ENCODE measurements at regions not wholly inside any gene's neighbourhood (a gene's known extent, or its start where the extent isn't known, plus 50 kb on each side); places are given as distances from the start of the nearest gene placed in this dataset.

GRCh38 chr7:52074912-52075311 lies 758.3 kb upstream of the COBL start:
- H3K4me3 Mint-ChIP-seq (ENCODE audit: low read depth) = no peak overlapping the region
- no peaks in the 10 kb centered on the region for H3K4me1 Mint-ChIP-seq (ENCODE audit: low read depth)
- no peak for DNase-seq (ENCODE audit: low spot score)
- no peaks in the 10 kb centered on the region for H3K27me3 Mint-ChIP-seq (ENCODE audit: low read depth)
- no peak overlapping the region for H3K27ac Mint-ChIP-seq
- intact Hi-C loops (cut with micrococcal nuclease) = no loop called here
- H3K9me3 Mint-ChIP-seq = peaks cover 52% of the 10 kb centered on the region
- H3K36me3 Mint-ChIP-seq (ENCODE audit: low read depth) = no peaks in the 10 kb centered on the region

GRCh38 chr7:52074071-52074470 lies 757.5 kb upstream of the COBL start:
- Mint-ChIP-seq H3K36me3 (ENCODE audit: low read depth) (no peaks in the 10 kb centered on the region), H3K9me3 (peaks cover 48% of the 10 kb centered on the region), H3K4me1 (ENCODE audit: low read depth) (no peaks in the 10 kb centered on the region), H3K4me3 (ENCODE audit: low read depth) (no peak overlapping the region), H3K27ac (no peak overlapping the region), H3K27me3 (ENCODE audit: low read depth) (no peaks in the 10 kb centered on the region)
- DNase-seq (ENCODE audit: low spot score) = no peak
- intact Hi-C loops (cut with micrococcal nuclease) = no loop called here

GRCh38 chr7:52071744-52072143 lies 755.1 kb upstream of the COBL start:
- no peaks in the 10 kb centered on the region for H3K36me3 Mint-ChIP-seq (ENCODE audit: low read depth)
- no peak overlapping the region for H3K4me3 Mint-ChIP-seq (ENCODE audit: low read depth)
- no peak for DNase-seq (ENCODE audit: low spot score)
- H3K27ac Mint-ChIP-seq = no peak overlapping the region
- no peaks in the 10 kb centered on the region for H3K4me1 Mint-ChIP-seq (ENCODE audit: low read depth)
- H3K9me3 Mint-ChIP-seq = peaks cover 33% of the 10 kb centered on the region
- intact Hi-C loops (cut with micrococcal nuclease) = no loop called here
- no peaks in the 10 kb centered on the region for H3K27me3 Mint-ChIP-seq (ENCODE audit: low read depth)

GRCh38 chr7:52064493-52064892 lies 747.9 kb upstream of the COBL start:
- H3K36me3 Mint-ChIP-seq (ENCODE audit: low read depth) = no peaks in the 10 kb centered on the region
- peaks cover 21% of the 10 kb centered on the region for H3K9me3 Mint-ChIP-seq
- no peak overlapping the region for H3K4me3 Mint-ChIP-seq (ENCODE audit: low read depth)
- H3K27me3 Mint-ChIP-seq (ENCODE audit: low read depth) = no peaks in the 10 kb centered on the region
- no peaks in the 10 kb centered on the region for H3K4me1 Mint-ChIP-seq (ENCODE audit: low read depth)
- no peak overlapping the region for H3K27ac Mint-ChIP-seq
- no peak for DNase-seq (ENCODE audit: low spot score)
- intact Hi-C loops (cut with micrococcal nuclease) = no loop called here

DNA sequence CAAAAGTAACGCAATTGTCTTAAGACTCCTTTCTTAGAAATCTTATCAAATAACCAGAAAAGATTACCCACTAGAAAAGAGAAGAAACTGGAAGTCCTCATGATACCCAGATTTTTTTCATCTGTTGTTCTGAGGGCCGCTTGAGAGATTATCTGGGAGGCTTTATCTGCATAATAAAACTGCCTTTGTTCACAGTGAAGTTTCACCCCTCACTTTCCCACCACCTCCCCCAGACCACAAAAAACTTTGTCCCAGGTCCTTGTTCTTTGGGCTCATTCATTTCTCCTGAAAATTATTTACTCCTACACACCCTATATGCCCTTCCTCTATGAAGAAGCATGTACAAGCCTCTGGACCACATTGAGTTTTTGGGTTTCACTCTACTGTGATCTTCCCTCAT lies 745.1 kb upstream of the COBL start:
- Mint-ChIP-seq H3K4me1 (ENCODE audit: low read depth) (no peaks in the 10 kb centered on the region), H3K9me3 (peaks cover 29% of the 10 kb centered on the region), H3K4me3 (ENCODE audit: low read depth) (no peak overlapping the region), H3K27me3 (ENCODE audit: low read depth) (no peaks in the 10 kb centered on the region), H3K36me3 (ENCODE audit: low read depth) (no peaks in the 10 kb centered on the region), H3K27ac (no peak overlapping the region)
- DNase-seq (ENCODE audit: low spot score) = no peak
- intact Hi-C loops (cut with micrococcal nuclease) = no loop called here

GRCh38 chr7:52053525-52053924 lies 736.9 kb upstream of the COBL start:
- Mint-ChIP-seq H3K27ac (no peak overlapping the region), H3K27me3 (ENCODE audit: low read depth) (no peaks in the 10 kb centered on the region), H3K4me3 (ENCODE audit: low read depth) (no peak overlapping the region), H3K36me3 (ENCODE audit: low read depth) (no peaks in the 10 kb centered on the region), H3K9me3 (peaks cover 38% of the 10 kb centered on the region), H3K4me1 (ENCODE audit: low read depth) (no peaks in the 10 kb centered on the region)
- intact Hi-C loops (cut with micrococcal nuclease) = no loop called here
- DNase-seq (ENCODE audit: low spot score) = no peak

- Mint-ChIP-seq H3K4me3 (ENCODE audit: low read depth) (no peak overlapping the region), H3K4me1 (ENCODE audit: low read depth) (no peaks in the 10 kb centered on the region), H3K27me3 (ENCODE audit: low read depth) (no peaks in the 10 kb centered on the region), H3K9me3 (peaks cover 33% of the 10 kb centered on the region), H3K36me3 (ENCODE audit: low read depth) (no peaks in the 10 kb centered on the region), H3K27ac (no peak overlapping the region)
- intact Hi-C loops (cut with micrococcal nuclease) = no loop called here
- DNase-seq (ENCODE audit: low spot score) = no peak
Measured at GRCh38 chr7:52030722-52031121, 714.1 kb upstream of the COBL start.

- Mint-ChIP-seq H3K36me3 (ENCODE audit: low read depth) (no peaks in the 10 kb centered on the region), H3K4me1 (ENCODE audit: low read depth) (no peaks in the 10 kb centered on the region)
Measured at GRCh38 chr7:52026140-52026539, 709.5 kb upstream of the COBL start.

GRCh38 chr7:52021343-52021742 lies 704.7 kb upstream of the COBL start:
- Mint-ChIP-seq H3K27me3 (ENCODE audit: low read depth) (no peaks in the 10 kb centered on the region), H3K27ac (no peak overlapping the region), H3K36me3 (ENCODE audit: low read depth) (no peaks in the 10 kb centered on the region), H3K4me3 (ENCODE audit: low read depth) (no peak overlapping the region), H3K9me3 (peaks cover 20% of the 10 kb centered on the region), H3K4me1 (ENCODE audit: low read depth) (no peaks in the 10 kb centered on the region)
- DNase-seq (ENCODE audit: low spot score) = no peak
- intact Hi-C loops (cut with micrococcal nuclease) = no loop called here

More at GRCh38 chr7:52026140-52026539, 709.5 kb upstream of the COBL start:
- H3K9me3 Mint-ChIP-seq = peaks cover 24% of the 10 kb centered on the region
- no peak overlapping the region for H3K27ac Mint-ChIP-seq
- intact Hi-C loops (cut with micrococcal nuclease) = no loop called here
- H3K27me3 Mint-ChIP-seq (ENCODE audit: low read depth) = no peaks in the 10 kb centered on the region
- DNase-seq (ENCODE audit: low spot score) = no peak
- no peak overlapping the region for H3K4me3 Mint-ChIP-seq (ENCODE audit: low read depth)

GRCh38 chr7:52018680-52019054 lies 702.1 kb upstream of the COBL start:
- H3K4me1 Mint-ChIP-seq (ENCODE audit: low read depth) = no peaks in the 10 kb centered on the region
- no peak for DNase-seq (ENCODE audit: low spot score)
- H3K9me3 Mint-ChIP-seq = peaks cover 15% of the 10 kb centered on the region
- no peak overlapping the region for H3K27ac Mint-ChIP-seq
- intact Hi-C loops (cut with micrococcal nuclease) = no loop called here
- no peak overlapping the region for H3K4me3 Mint-ChIP-seq (ENCODE audit: low read depth)
- no peaks in the 10 kb centered on the region for H3K36me3 Mint-ChIP-seq (ENCODE audit: low read depth)
- H3K27me3 Mint-ChIP-seq (ENCODE audit: low read depth) = no peaks in the 10 kb centered on the region

DNA sequence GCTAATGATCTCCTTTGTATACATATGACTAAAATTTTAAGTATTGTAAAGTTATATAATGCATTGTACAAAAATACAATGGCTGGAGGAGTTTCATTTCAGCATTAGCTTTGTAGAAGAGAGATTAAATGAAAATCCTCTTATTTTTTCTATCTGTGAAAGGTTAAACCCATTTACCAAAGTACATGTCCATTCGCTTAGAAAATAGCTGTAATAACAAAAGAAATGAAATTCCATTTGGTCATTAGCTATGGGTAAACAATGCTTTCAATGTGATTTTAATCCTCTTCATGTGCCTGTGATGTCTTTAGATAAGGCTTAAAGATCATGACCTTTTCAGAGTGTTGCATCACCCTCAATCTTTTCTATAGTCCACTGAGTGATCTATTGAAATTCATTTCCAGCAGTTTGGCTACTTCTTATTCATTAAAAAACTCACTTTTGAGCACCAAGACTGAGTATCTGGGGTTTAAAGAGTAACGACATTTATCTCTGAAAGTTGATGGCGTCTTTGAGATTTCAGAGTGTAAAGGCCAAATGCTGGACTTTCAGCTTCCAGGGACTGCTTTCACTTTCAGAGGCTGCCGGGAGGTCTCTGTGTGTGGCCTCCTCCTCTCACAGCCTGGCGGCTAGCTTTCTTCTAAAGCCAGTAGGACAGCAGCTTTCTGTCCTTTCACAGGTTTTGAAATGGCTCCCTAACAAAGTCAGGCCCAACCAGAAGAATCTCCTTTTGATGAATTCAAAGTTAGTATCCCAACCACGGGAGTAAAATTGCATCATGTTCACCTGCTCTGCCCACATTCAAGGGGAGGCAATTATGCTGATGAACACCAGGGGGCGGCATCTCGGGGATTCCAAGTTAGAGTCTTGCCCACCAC lies 701.4 kb upstream of the COBL start:
- Mint-ChIP-seq H3K36me3 (ENCODE audit: low read depth) (no peaks in the 10 kb centered on the region), H3K9me3 (peaks cover 12% of the 10 kb centered on the region), H3K27me3 (ENCODE audit: low read depth) (no peaks in the 10 kb centered on the region), H3K27ac (no peak overlapping the region), H3K4me3 (ENCODE audit: low read depth) (no peak overlapping the region), H3K4me1 (ENCODE audit: low read depth) (no peaks in the 10 kb centered on the region)
- intact Hi-C loops (cut with micrococcal nuclease) = no loop called here
- no peak for DNase-seq (ENCODE audit: low spot score)

DNA sequence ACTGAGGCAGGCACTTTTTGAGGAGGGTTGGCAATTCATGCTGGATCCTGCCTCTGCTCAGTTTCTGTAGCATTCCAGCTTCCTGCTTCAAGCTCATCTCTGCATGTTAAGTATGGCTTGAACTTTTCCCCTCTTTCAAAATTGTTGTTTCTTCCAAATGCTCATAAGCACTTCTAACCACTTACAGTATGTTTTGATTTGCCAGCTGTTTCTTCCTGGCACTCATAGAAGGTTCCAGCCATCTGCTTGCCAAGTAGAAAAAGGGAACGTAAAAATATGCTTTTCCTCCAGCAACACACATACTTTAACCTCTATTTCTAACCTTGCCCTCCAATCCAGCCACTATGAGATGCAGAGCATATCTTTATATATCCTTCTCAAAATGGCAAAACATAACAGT lies 692.6 kb upstream of the COBL start:
- Mint-ChIP-seq H3K27ac (no peak overlapping the region), H3K36me3 (ENCODE audit: low read depth) (no peaks in the 10 kb centered on the region), H3K9me3 (peaks cover 27% of the 10 kb centered on the region), H3K4me1 (ENCODE audit: low read depth) (no peaks in the 10 kb centered on the region), H3K27me3 (ENCODE audit: low read depth) (no peaks in the 10 kb centered on the region), H3K4me3 (ENCODE audit: low read depth) (no peak overlapping the region)
- intact Hi-C loops (cut with micrococcal nuclease) = no loop called here
- no peak for DNase-seq (ENCODE audit: low spot score)

DNA sequence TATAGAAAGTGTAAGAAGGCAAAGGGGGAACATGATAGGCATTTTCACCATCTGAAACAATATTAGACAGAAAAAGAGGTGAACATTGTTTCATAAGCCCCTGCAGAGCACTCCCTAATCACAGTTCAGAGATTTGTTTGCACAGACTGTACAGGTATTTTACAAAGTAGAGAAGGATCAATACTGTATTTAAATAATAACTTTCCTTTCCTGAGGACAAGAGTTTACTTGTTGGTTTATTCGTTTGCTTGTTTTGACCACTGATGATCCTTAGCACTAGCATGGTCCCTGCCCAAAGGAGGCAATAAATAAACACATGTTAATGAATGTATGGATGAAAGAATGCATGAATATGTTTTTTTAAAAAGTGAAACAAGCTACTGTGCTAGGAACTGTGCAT lies 690.1 kb upstream of the COBL start:
- Mint-ChIP-seq H3K27ac (no peak overlapping the region), H3K36me3 (ENCODE audit: low read depth) (no peaks in the 10 kb centered on the region), H3K4me3 (ENCODE audit: low read depth) (no peak overlapping the region), H3K27me3 (ENCODE audit: low read depth) (no peaks in the 10 kb centered on the region), H3K9me3 (peaks cover 46% of the 10 kb centered on the region), H3K4me1 (ENCODE audit: low read depth) (no peaks in the 10 kb centered on the region)
- intact Hi-C loops (cut with micrococcal nuclease) = no loop called here
- DNase-seq (ENCODE audit: low spot score) = no peak

DNA sequence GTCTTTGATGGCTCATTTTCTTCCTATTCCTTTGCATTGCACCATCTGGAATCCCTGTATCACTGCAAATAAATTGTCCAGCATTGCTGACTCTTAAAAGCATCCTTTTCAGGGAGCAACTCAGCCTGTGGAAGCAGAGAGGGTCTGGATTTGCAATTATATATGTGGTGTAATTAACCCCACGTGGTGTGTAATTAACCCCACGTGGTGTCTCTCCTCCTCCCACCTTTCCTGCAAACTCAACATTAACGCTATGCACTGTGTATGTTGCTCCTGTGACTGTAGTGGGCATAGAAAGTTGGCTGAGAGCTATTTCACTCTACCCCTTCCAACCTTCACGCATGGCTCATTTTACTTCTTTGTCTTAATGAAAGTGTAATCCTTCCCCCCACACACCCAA lies 689.0 kb upstream of the COBL start:
- H3K36me3 Mint-ChIP-seq (ENCODE audit: low read depth) = no peaks in the 10 kb centered on the region
- H3K4me1 Mint-ChIP-seq (ENCODE audit: low read depth) = no peaks in the 10 kb centered on the region
- H3K27me3 Mint-ChIP-seq (ENCODE audit: low read depth) = no peaks in the 10 kb centered on the region
- intact Hi-C loops (cut with micrococcal nuclease) = no loop called here
- H3K9me3 Mint-ChIP-seq = peaks cover 41% of the 10 kb centered on the region
- no peak for DNase-seq (ENCODE audit: low spot score)
- H3K4me3 Mint-ChIP-seq (ENCODE audit: low read depth) = no peak overlapping the region
- H3K27ac Mint-ChIP-seq = no peak overlapping the region

Data from activated T-helper 2 cell treated with anti-CD3 and anti-CD28 coated beads, Interferon-gamma antibody, Interleukin-2, Interleukin-4, amounts not matched to agents 10 μg/mL and 5 μg/mL and 100 μg/mL, durations not matched to agents 14 hours and 24 hours and 36 hours (primary cell).